Neural progenitor cell (in vitro differentiated cells): ENCODE measurements at regions not wholly inside any gene's neighbourhood (a gene's known extent, or its start where the extent isn't known, plus 50 kb on each side); places are given as distances from the start of the nearest gene placed in this dataset.
A peak's percentile ranks its signal among the peaks of the same experiment; 100 is the strongest.

ENCODE experiments used
- DNase-seq: peaks from one replicate; pipeline ENCODE4 v3.0.0-alpha.2; 2016; ENCODE audit warnings: low spot score
- H2AFZ ChIP-seq: fragments of 200-600 bp; sonication (generic); replicated peaks from 2 replicates; pipeline ENCODE4 v1.6.1; 2016; ENCODE audit warnings: antibody characterized with exemption
- H3F3A ChIP-seq: fragments of 200-600 bp; sonication (generic); 2 replicates; pipeline ENCODE4 v1.6.1; 2016; ENCODE audit warnings: antibody characterized with exemption, low read depth
- H3K27ac ChIP-seq: fragments of 200-600 bp; sonication (generic); 2 replicates; pipeline ENCODE4 v1.5.1; 2016; ENCODE audit warnings: mild to moderate bottlenecking
- H3K27me3 ChIP-seq: fragments of 200-600 bp; sonication (generic); 2 replicates; pipeline ENCODE4 v1.6.1; 2016; ENCODE audit warnings: mild to moderate bottlenecking, moderate library complexity
- H3K36me3 ChIP-seq: fragments of 200-600 bp; sonication (generic); 2 replicates; pipeline ENCODE4 v1.5.1; 2016
- H3K4me1 ChIP-seq: fragments of 200-600 bp; sonication (generic); 2 replicates; pipeline ENCODE4 v1.6.1; 2016; ENCODE audit warnings: mixed run types
- H3K4me2 ChIP-seq: fragments of 200-600 bp; sonication (generic); 2 replicates; pipeline ENCODE4 v1.6.1; 2016
- H3K4me3 ChIP-seq: fragments of 200-600 bp; sonication (generic); 2 replicates; pipeline ENCODE4 v1.5.1; 2016
- H3K79me2 ChIP-seq: fragments of 200-600 bp; sonication (generic); 2 replicates; pipeline ENCODE4 v1.6.1; 2016; ENCODE audit warnings: low read depth
- H3K9ac ChIP-seq: fragments of 200-600 bp; sonication (generic); 2 replicates; pipeline ENCODE4 v1.6.1; 2016
- H3K9me3 ChIP-seq: fragments of 200-600 bp; sonication (generic); 2 replicates; pipeline ENCODE4 v1.5.1; 2016; ENCODE audit warnings: low read depth
- H4K20me1 ChIP-seq: fragments of 200-600 bp; sonication (generic); 2 replicates; pipeline ENCODE4 v1.6.1; 2016; ENCODE audit warnings: low read depth
- H3K27ac Mint-ChIP-seq: 3 replicates; pipeline ENCODE4 v1.8.0; 2021; ENCODE audit warnings: mixed read lengths
- H3K27me3 Mint-ChIP-seq: 2 replicates; pipeline ENCODE4 v1.8.0; 2022; ENCODE audit warnings: low read depth, mild to moderate bottlenecking, inconsistent platforms, moderate library complexity, mixed read lengths; ENCODE audit not compliant: insufficient read depth
- H3K36me3 Mint-ChIP-seq: 3 replicates; pipeline ENCODE4 v1.8.0; 2021; ENCODE audit warnings: mixed read lengths
- H3K4me1 Mint-ChIP-seq: 3 replicates; pipeline ENCODE4 v1.8.0; 2021; ENCODE audit warnings: mixed read lengths
- H3K4me3 Mint-ChIP-seq: 3 replicates; pipeline ENCODE4 v1.8.0; 2021; ENCODE audit warnings: mild to moderate bottlenecking, moderate library complexity, mixed read lengths
- H3K9me3 Mint-ChIP-seq: 3 replicates; pipeline ENCODE4 v1.8.0; 2020; ENCODE audit warnings: mixed read lengths
- CTCF ChIP-seq: fragments of 200-600 bp; sonication (generic); IDR thresholded peaks from 2 replicates; pipeline ENCODE4 v1.5.1; 2017; ENCODE audit warnings: antibody characterized with exemption, mild to moderate bottlenecking
- EZH2 ChIP-seq: fragments of 200-600 bp; sonication (generic); IDR thresholded peaks from 2 replicates; pipeline ENCODE4 v1.6.1; 2017; ENCODE audit warnings: antibody characterized with exemption, mild to moderate bottlenecking, moderate library complexity
- EZH2phosphoT487 ChIP-seq: fragments of 200-600 bp; sonication (generic); IDR thresholded peaks from 2 replicates; pipeline ENCODE4 v1.6.1; 2017; ENCODE audit warnings: antibody characterized with exemption

- no peaks in the 10 kb centered on the region for H3K4me1 Mint-ChIP-seq
Measured at GRCh38 chr3:70556056-70556455, 243.6 kb upstream of the MDFIC2 start.

GRCh38 chr3:70554170-70554569, 241.7 kb upstream of the MDFIC2 start:
- H3K4me1 Mint-ChIP-seq, result no peaks in the 10 kb centered on the region
- peaks cover 2% of the 10 kb centered on the region for H3K27me3 Mint-ChIP-seq

More at GRCh38 chr3:70556056-70556455, 243.6 kb upstream of the MDFIC2 start:
- Histone ChIP-seq H4K20me1 (no peaks in the 10 kb centered on the region), H3K79me2 (no peaks in the 10 kb centered on the region), H3K27ac (no peak overlapping the region), H3K4me3 (no peak overlapping the region), H2AFZ (no peak overlapping the region), H3K4me1 (no peaks in the 10 kb centered on the region), H3K9ac (no peak overlapping the region), H3K36me3 (no peaks in the 10 kb centered on the region), H3K4me2 (no peak overlapping the region), H3K9me3 (no peaks in the 10 kb centered on the region), H3K27me3 (no peaks in the 10 kb centered on the region), H3F3A (no peaks in the 10 kb centered on the region)
- Mint-ChIP-seq H3K36me3 (no peaks in the 10 kb centered on the region), H3K9me3 (peaks cover 4% of the 10 kb centered on the region), H3K27me3 (peaks cover 2% of the 10 kb centered on the region), H3K4me3 (no peak overlapping the region), H3K27ac (no peak overlapping the region)
- TF ChIP-seq CTCF (no peak), EZH2phosphoT487 (no peak), EZH2 (no peak)
- DNase-seq, result no peak

GRCh38 chr3:70550723-70551319, 238.4 kb upstream of the MDFIC2 start:
- Histone ChIP-seq H3K9ac (no peak overlapping the region), H3K36me3 (no peaks in the 10 kb centered on the region), H3K4me3 (no peak overlapping the region), H3F3A (no peaks in the 10 kb centered on the region), H3K27ac (no peak overlapping the region), H3K4me1 (no peaks in the 10 kb centered on the region), H2AFZ (no peak overlapping the region), H4K20me1 (no peaks in the 10 kb centered on the region), H3K27me3 (no peaks in the 10 kb centered on the region), H3K4me2 (no peak overlapping the region), H3K9me3 (no peaks in the 10 kb centered on the region), H3K79me2 (no peaks in the 10 kb centered on the region)
- Mint-ChIP-seq H3K9me3 (peaks cover 4% of the 10 kb centered on the region), H3K27ac (no peak overlapping the region), H3K36me3 (no peaks in the 10 kb centered on the region), H3K4me1 (no peaks in the 10 kb centered on the region), H3K27me3 (peaks cover 2% of the 10 kb centered on the region), H3K4me3 (no peak overlapping the region)
- peak; percentile 68 for TF ChIP-seq CTCF
- TF ChIP-seq EZH2, result no peak
- DNase-seq, result peak; percentile 60

More at GRCh38 chr3:70554170-70554569, 241.7 kb upstream of the MDFIC2 start:
- no peaks in the 10 kb centered on the region for H3K36me3 ChIP-seq
- H3F3A ChIP-seq, result no peaks in the 10 kb centered on the region
- Mint-ChIP-seq H3K36me3 (no peaks in the 10 kb centered on the region), H3K27ac (no peak overlapping the region), H3K9me3 (peaks cover 4% of the 10 kb centered on the region), H3K4me3 (no peak overlapping the region)
- no peaks in the 10 kb centered on the region for H4K20me1 ChIP-seq
- H3K27me3 ChIP-seq, result no peaks in the 10 kb centered on the region
- H3K79me2 ChIP-seq, result no peaks in the 10 kb centered on the region
- H3K4me1 ChIP-seq, result no peaks in the 10 kb centered on the region
- H3K27ac ChIP-seq, result no peak overlapping the region
- H3K4me3 ChIP-seq, result no peak overlapping the region
- TF ChIP-seq EZH2phosphoT487, result no peak
- TF ChIP-seq CTCF, result no peak
- TF ChIP-seq EZH2, result no peak
- H2AFZ ChIP-seq, result no peak overlapping the region
- no peak overlapping the region for H3K4me2 ChIP-seq
- no peak overlapping the region for H3K9ac ChIP-seq
- H3K9me3 ChIP-seq, result no peaks in the 10 kb centered on the region
- DNase-seq, result no peak
